ENCODE measurements at regions not wholly inside any gene's neighbourhood (a gene's known extent, or its start where the extent isn't known, plus 50 kb on each side); places are given as distances from the start of the nearest gene placed in this dataset.

GRCh38 chrY:14231703-14232102 lies 175.7 kb downstream of the VCY1B start:
- Histone ChIP-seq H3K4me2 (ENCODE audit: insufficient read depth, low read length) (no peak overlapping the region), H3K9me1 (replicated peaks; ENCODE audit: control insufficient read depth, extremely low read depth, insufficient read depth, low read length) (no peaks in the 10 kb centered on the region), H3K9ac (replicated peaks; ENCODE audit: extremely low read depth, insufficient read depth, low read length) (no peak overlapping the region), H4K20me1 (replicated peaks; ENCODE audit: control insufficient read depth, extremely low read depth, insufficient read depth, low read length) (no peaks in the 10 kb centered on the region), H3K27ac (ENCODE audit: insufficient read depth, low read depth, low read length) (no peak overlapping the region), H3K36me3 (ENCODE audit: control insufficient read depth in 2 of 2, extremely low read depth in 1 of 2, insufficient read depth in 2 of 2, low read length in 2 of 2) (no peaks in the 10 kb centered on the region), H2AFZ (ENCODE audit: low read depth, low read length) (no peak overlapping the region), H3K27me3 (ENCODE audit: control insufficient read depth in 2 of 2, insufficient read depth in 2 of 2, low read length in 2 of 2) (no peaks in the 10 kb centered on the region), H3K79me2 (ENCODE audit: control insufficient read depth, insufficient read depth, low read length) (no peaks in the 10 kb centered on the region), H3K4me3 (replicated peaks in 1 of 3; ENCODE audit: insufficient read depth in 1 of 3, low read depth in 1 of 3, low read length in 3 of 3) (no peak overlapping the region), H3K4me1 (ENCODE audit: control insufficient read depth, extremely low read depth, insufficient read depth, low read length) (no peaks in the 10 kb centered on the region), H3K9me3 (replicated peaks; ENCODE audit: control insufficient read depth, insufficient read depth, low read length) (no peaks in the 10 kb centered on the region)
- FAIRE-seq (no peak), DNase-seq (ENCODE audit: low read depth, low spot score) (no peak)
- BruUV-seq (replicated peaks), result no TSS peak
- ChIA-PET CTCF (no interaction called here), POLR2A (no interaction called here)
- dilution Hi-C loops (cut with MboI; ENCODE audit: extremely low pct_ligation_motif_present, low sequenced_read_pairs) (no loop called here), intact Hi-C loops (cut with micrococcal nuclease) (no loop called here)
- TF ChIP-seq MYC (IDR thresholded peaks at IDR 0.05; ENCODE audit: low read depth, low read length), result no peak
- no peak for TF ChIP-seq CTCF (IDR thresholded peaks at IDR 0.05; ENCODE audit: extremely low read depth in 1 of 2, insufficient read depth in 1 of 2, low read depth in 1 of 2, low read length in 2 of 2)
- no peak for TF ChIP-seq JUN (IDR thresholded peaks at IDR 0.05; ENCODE audit: borderline replicate concordance, insufficient read depth, insufficient read length, low read depth)
- no peak for TF ChIP-seq MAX (IDR thresholded peaks at IDR 0.05; ENCODE audit: insufficient read depth, insufficient read length)
- TF ChIP-seq FOS (IDR thresholded peaks at IDR 0.05; ENCODE audit: borderline replicate concordance, insufficient read depth, low read length), result no peak
- TF ChIP-seq POLR2AphosphoS5 (IDR thresholded peaks at IDR 0.05; ENCODE audit: insufficient read depth, low read depth, low read length), result no peak
- no peak for TF ChIP-seq POLR2A (IDR thresholded peaks at IDR 0.05; ENCODE audit: low read depth, low read length)
- no peak for TF ChIP-seq GATA2 (IDR thresholded peaks at IDR 0.05; ENCODE audit: insufficient read depth, insufficient read length, low read depth, low read length)
- TF ChIP-seq EZH2 (IDR thresholded peaks at IDR 0.05; ENCODE audit: borderline replicate concordance, low read depth, low read length, severe bottlenecking), result no peak

All from endothelial cell of umbilical vein (primary cell).